HUES6 (cell line): ENCODE measurements at regions not wholly inside any gene's neighbourhood (a gene's known extent, or its start where the extent isn't known, plus 50 kb on each side); places are given as distances from the start of the nearest gene placed in this dataset.

Experiments used
- H3K27ac ChIP-seq: 2 replicates; pipeline ENCODE4 v1.7.0; 2013; ENCODE audit warnings: low read depth, mild to moderate bottlenecking, low read length, inconsistent platforms
- H3K27me3 ChIP-seq: 2 replicates; pipeline ENCODE4 v1.6.1; 2013; ENCODE audit warnings: low read length; ENCODE audit not compliant: control insufficient read depth, insufficient read depth
- H3K36me3 ChIP-seq: 2 replicates; pipeline ENCODE4 v1.6.1; 2013; ENCODE audit warnings: low read length; ENCODE audit not compliant: control insufficient read depth, insufficient read depth
- H3K4me1 ChIP-seq: 2 replicates; pipeline ENCODE4 v1.6.1; 2013; ENCODE audit warnings: low read length; ENCODE audit not compliant: control insufficient read depth, insufficient read depth
- H3K4me3 ChIP-seq: 2 replicates; pipeline ENCODE4 v1.5.1; 2013; ENCODE audit warnings: low read depth, low read length
- H3K9ac ChIP-seq: one replicate; pipeline ENCODE4 v1.6.1; 2013; ENCODE audit warnings: mild to moderate bottlenecking, low read length
- H3K9me3 ChIP-seq: 2 replicates; pipeline ENCODE4 v1.6.1; 2013; ENCODE audit warnings: low read depth, low read length; ENCODE audit not compliant: control insufficient read depth, insufficient read depth

DNA sequence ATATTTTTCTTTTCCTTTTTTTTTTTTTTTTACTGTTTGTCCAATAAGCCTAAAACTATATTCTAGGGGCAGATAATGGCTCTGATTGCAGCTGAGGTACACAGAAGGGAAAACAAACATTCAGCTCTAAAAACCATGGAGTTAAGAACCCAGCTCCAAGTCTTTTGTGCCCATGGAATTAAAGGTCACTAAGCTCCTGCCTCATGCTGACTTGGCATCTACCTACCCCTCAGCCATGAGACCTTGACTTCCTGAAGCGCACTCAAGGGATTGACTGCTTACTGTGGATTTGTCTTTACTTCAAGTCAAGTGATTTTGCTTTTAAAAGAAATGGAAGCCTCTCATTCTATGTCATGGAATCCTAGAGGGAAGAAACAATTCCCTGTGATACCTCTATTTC, 192.3 kb downstream of the AMY1C start:
- H3K27me3 ChIP-seq, result peaks cover 38% of the 10 kb centered on the region; the same call in 1 of the 2 replicates
- H3K4me3 ChIP-seq, result no peak overlapping the region
- H3K36me3 ChIP-seq, result no peaks in the 10 kb centered on the region
- no peaks in the 10 kb centered on the region for H3K4me1 ChIP-seq
- 0 out of 2 replicates have a peak, but pooled peaks cover 2% of the 10 kb centered on the region for H3K9me3 ChIP-seq
- H3K27ac ChIP-seq, result no peak overlapping the region
- H3K9ac ChIP-seq, result no peak overlapping the region

DNA sequence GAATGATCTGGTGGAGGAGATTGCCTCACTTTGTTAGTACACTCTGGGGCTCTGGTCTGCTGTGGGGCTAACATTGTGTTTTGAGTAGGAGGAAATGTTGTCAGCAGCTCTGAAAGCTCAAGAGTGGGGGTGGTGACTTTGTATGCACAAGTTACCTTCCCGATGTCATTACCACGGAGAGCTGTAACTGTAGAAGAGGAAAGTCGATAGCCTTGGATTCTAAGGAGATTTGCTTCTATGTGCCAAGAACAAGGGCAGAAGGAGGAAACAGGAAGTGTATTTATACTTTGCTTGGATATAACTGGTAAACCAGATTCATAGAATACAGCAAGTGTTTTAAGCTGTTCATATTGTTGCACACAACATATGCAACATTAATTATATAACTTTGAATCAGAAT, 196.1 kb downstream of the AMY1C start:
- Histone ChIP-seq H3K27ac (no peak overlapping the region), H3K4me3 (no peak overlapping the region), H3K9ac (no peak overlapping the region), H3K36me3 (no peaks in the 10 kb centered on the region), H3K9me3 (no peaks in the 10 kb centered on the region), H3K27me3 (peaks cover 35% of the 10 kb centered on the region; the same call in 1 of the 2 replicates), H3K4me1 (no peaks in the 10 kb centered on the region)

DNA sequence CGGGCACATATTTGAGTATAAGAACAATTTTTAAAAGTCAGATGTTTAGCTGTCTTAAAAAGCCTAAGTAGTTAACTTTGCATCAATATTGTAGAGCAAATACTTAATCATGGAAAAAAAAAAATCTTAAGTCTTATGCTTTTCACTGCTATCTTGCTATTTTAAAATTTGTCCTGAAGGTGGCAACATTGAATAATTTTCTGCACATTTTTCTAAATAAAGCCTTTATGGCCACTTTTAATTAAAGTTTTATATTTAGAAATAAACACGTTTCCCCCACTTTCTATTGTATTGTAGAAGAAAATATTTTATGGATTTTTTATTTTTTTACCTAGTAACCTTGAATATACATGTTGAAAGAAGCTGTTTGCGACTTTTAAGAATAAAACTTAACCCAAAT, 198.8 kb downstream of the AMY1C start:
- Histone ChIP-seq H3K36me3 (no peaks in the 10 kb centered on the region), H3K9ac (no peak overlapping the region), H3K27me3 (peaks cover 13% of the 10 kb centered on the region; the same call in 1 of the 2 replicates), H3K4me1 (no peaks in the 10 kb centered on the region), H3K9me3 (no peaks in the 10 kb centered on the region), H3K27ac (no peak overlapping the region), H3K4me3 (no peak overlapping the region)

DNA sequence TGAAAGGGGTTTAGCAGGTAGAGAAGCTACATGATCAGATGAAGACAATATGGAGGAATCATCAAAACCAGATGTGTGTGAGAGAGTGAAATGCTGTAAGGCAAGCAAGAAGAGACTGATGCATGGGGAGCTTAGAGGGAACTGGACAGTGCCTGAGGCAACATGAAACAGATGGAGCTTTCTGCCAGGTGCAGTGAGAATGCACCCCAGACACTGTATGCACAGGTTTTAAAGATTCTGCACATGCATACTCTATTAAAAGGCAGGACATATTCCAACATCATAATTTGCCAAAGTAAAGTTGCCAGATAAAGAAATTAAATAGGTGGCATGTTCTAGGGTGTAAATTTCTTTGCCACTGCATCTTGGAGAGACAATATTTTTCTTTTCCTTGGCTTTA, 200.1 kb downstream of the AMY1C start:
- no peak overlapping the region for H3K27ac ChIP-seq
- no peaks in the 10 kb centered on the region for H3K9me3 ChIP-seq
- no peaks in the 10 kb centered on the region for H3K36me3 ChIP-seq
- H3K4me1 ChIP-seq, result no peaks in the 10 kb centered on the region
- 0 out of 2 replicates have a peak, but pooled peaks cover under 1% of the 10 kb centered on the region for H3K27me3 ChIP-seq
- H3K9ac ChIP-seq, result no peak overlapping the region
- H3K4me3 ChIP-seq, result no peak overlapping the region

DNA sequence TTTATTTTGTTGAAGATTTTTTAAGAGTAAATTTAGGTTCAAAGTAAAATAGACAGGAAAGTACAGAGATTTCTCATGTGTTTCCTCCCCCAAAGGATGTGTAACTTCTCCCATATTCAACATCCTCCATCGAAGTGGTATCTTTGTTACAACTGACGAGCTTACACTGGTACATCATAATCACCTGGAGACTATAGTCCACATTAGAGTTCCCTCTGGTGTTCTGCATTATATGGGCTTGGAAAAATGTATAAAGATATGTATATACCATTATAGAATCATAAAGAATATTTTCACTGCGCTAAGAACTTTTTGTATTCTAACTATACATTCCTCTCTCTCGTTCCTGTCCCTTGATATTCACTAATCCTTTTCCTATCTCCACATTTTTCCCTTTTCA, 203.7 kb downstream of the AMY1C start:
- Histone ChIP-seq H3K36me3 (no peaks in the 10 kb centered on the region), H3K27ac (no peak overlapping the region), H3K4me3 (no peak overlapping the region), H3K9me3 (no peaks in the 10 kb centered on the region), H3K9ac (no peak overlapping the region), H3K4me1 (no peaks in the 10 kb centered on the region), H3K27me3 (no peaks in the 10 kb centered on the region)

DNA sequence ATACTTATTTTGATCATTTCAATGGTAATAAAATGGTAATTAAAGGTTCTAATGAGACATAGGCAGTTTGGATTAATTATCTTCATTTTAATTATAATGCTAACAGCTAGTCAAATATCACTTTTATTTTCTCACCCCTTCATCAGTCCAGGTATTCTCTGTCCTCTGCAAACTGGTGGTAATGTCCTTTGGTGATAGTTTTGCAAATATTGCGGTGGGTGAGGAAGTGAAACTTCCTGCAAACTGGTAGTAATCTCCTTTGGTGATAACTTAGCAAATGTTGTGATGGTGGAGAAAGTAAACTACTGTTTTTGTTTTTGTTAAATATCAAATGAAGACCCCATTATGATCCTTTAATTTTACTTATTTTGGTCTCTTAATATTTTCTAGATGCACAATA, 209.0 kb downstream of the AMY1C start:
- H3K27ac ChIP-seq, result no peak overlapping the region
- no peak overlapping the region for H3K9ac ChIP-seq
- peaks cover 16% of the 10 kb centered on the region; the same call in 1 of the 2 replicates for H3K9me3 ChIP-seq
- H3K36me3 ChIP-seq, result no peaks in the 10 kb centered on the region
- no peaks in the 10 kb centered on the region for H3K27me3 ChIP-seq
- H3K4me3 ChIP-seq, result no peak overlapping the region
- H3K4me1 ChIP-seq, result no peaks in the 10 kb centered on the region

DNA sequence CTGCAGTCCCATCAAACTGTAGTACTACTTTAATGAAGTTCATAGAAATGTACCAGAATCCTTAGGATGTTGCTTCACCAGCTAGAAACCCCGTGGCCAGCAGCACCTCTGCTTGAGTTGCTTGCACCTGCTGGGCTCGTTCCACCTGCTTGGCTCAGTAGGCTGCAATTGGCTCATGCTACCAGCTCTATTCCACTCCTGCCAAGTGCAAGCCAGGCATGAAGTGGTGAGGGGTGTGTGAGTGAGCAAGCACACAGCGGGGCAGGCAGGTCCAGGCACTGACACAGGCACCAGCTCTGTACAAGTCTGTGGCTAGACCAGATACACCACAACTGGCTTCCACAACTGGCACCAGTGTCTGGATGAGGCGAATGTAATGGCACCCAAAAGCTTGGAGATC, 209.9 kb downstream of the AMY1C start:
- H3K9ac ChIP-seq, result no peak overlapping the region
- H3K4me1 ChIP-seq, result no peaks in the 10 kb centered on the region
- no peaks in the 10 kb centered on the region for H3K36me3 ChIP-seq
- peaks cover 16% of the 10 kb centered on the region; the same call in 1 of the 2 replicates for H3K9me3 ChIP-seq
- H3K4me3 ChIP-seq, result no peak overlapping the region
- no peak overlapping the region for H3K27ac ChIP-seq
- H3K27me3 ChIP-seq, result no peaks in the 10 kb centered on the region

DNA sequence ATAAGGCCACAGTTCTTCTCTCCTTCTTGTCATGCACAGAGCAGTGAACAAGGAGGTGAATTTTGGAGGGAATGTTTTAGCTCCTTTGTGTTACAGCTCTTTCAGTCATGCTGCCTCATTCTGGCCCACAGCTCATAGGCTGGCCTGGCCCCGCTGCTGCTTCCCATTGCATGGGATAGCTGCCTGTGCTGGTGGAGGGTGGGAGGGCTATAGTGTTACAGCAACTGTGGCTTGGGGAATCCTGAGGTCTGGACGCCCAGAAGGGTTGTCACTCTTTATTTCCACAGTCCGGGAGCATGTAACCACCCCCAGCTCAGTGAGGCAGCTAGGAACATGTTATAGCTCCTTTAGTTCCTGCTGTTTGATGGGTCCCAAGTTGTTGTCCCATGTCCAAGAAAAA, 210.3 kb downstream of the AMY1C start:
- H3K4me3 ChIP-seq, result no peak overlapping the region
- H3K27me3 ChIP-seq, result no peaks in the 10 kb centered on the region
- no peak overlapping the region for H3K9ac ChIP-seq
- H3K4me1 ChIP-seq, result no peaks in the 10 kb centered on the region
- H3K9me3 ChIP-seq, result peaks cover 16% of the 10 kb centered on the region; the same call in 1 of the 2 replicates
- no peak overlapping the region for H3K27ac ChIP-seq
- no peaks in the 10 kb centered on the region for H3K36me3 ChIP-seq

DNA sequence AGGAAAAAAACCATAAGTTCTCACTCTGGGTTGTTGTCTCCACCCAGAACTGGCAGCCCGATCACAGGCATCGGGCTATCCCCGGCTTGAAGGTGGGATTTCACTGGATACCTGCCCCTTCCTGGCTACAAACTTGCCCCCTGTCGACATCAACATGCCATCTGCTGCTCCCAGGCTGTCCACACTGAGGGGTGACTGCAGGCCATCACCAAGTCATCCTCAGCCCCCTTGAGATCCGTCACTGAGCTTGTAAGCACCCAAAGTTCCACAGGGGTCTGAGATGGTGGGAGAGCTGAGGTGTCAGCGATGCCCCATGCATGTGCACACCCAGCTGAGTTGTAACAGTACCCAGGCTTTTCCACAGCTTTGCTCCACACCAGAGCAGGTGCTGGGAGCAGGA, 211.0 kb downstream of the AMY1C start:
- Histone ChIP-seq H3K4me3 (no peak overlapping the region), H3K36me3 (no peaks in the 10 kb centered on the region), H3K4me1 (no peaks in the 10 kb centered on the region), H3K9me3 (peaks cover 16% of the 10 kb centered on the region; the same call in 1 of the 2 replicates), H3K9ac (no peak overlapping the region), H3K27ac (no peak overlapping the region), H3K27me3 (no peaks in the 10 kb centered on the region)

DNA sequence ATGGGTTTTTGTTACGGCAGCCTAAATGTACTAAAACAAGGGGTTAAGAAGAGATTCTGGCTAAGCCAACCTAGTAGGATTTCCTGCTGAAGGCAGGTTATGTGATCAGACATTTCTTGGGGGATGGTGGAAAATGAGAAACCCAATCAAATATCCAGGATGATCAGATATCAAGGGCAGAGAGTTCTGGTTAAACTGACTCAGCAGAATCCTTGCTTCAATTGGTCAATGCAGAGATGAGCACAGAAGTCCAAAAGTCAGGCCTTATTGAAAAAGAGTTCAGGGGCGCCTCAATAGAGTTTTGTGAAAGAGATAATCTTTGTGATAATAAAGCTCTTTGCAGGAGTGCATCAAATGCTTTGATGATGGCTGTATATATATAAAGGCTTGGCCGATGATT, 237.1 kb downstream of the AMY1C start:
- Histone ChIP-seq H3K9ac (no peak overlapping the region), H3K4me1 (no peaks in the 10 kb centered on the region), H3K36me3 (no peaks in the 10 kb centered on the region), H3K9me3 (no peaks in the 10 kb centered on the region), H3K27me3 (no peaks in the 10 kb centered on the region), H3K27ac (no peak overlapping the region), H3K4me3 (no peak overlapping the region)

DNA sequence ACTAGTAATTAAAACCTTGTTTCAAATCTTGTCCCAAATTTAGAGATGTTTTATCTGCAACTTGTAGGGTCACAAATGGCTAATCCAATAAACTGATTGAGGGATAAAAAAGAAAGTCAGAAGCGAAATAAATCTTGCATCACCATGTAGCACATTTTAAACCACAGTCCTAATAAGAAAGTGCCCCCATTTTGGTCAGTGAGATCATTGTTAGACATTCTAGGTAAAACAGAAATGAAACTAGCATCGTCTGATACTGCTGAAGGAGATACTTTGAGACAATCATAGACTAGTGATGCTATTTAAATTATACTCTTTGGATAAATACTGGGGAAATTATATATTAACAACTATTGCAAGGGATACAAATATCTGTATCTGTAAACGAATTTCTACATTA, 247.9 kb downstream of the AMY1C start:
- no peaks in the 10 kb centered on the region for H3K9me3 ChIP-seq
- H3K4me1 ChIP-seq, result no peaks in the 10 kb centered on the region
- H3K4me3 ChIP-seq, result no peak overlapping the region
- H3K36me3 ChIP-seq, result no peaks in the 10 kb centered on the region
- no peak overlapping the region for H3K27ac ChIP-seq
- no peaks in the 10 kb centered on the region for H3K27me3 ChIP-seq
- H3K9ac ChIP-seq, result no peak overlapping the region
